IMR-90 (cell line): ENCODE measurements at regions not wholly inside any gene's neighbourhood (a gene's known extent, or its start where the extent isn't known, plus 50 kb on each side); places are given as distances from the start of the nearest gene placed in this dataset.

Experiments
- ATAC-seq: fragments of 200-7000 bp; cut with Tn5 transposase; 2 replicates; pipeline ENCODE4 v1.9.1; 2020; ENCODE audit warnings: low read depth, mild to moderate bottlenecking, moderate library complexity
- BruUV-seq: library from RNA; stranded (reverse); fragments of 400-500 nt; replicated peaks from 2 replicates; lab custom pipeline; 2021; lab: Mats Ljungman, UMichigan
- CTCF ChIA-PET: fragments of 300-600 bp; formaldehyde crosslinking; extraction: SDS; loops from one replicate; lab custom pipeline; 2021; ENCODE audit warnings: antibody characterized with exemption; lab: Yijun Ruan, JAX
- POLR2A ChIA-PET: fragments of 300-600 bp; sonication (Branson Sonifier 250); formaldehyde crosslinking; loops from one replicate; lab custom pipeline; 2022; ENCODE audit warnings: antibody characterized with exemption; ENCODE audit not compliant: unreplicated experiment; lab: Charles Lee
- DNase-seq: peaks from one replicate; pipeline ENCODE4 v3.0.0; 2013
- H2AFZ ChIP-seq: replicated peaks from 2 replicates; pipeline ENCODE3; 2013; ENCODE audit warnings: low read length, mild to moderate bottlenecking; ENCODE audit not compliant: poor library complexity
- H2AK5ac ChIP-seq: 2 replicates; pipeline ENCODE4 v1.6.1; 2013; ENCODE audit warnings: low read depth, low read length, inconsistent platforms
- H2AK9ac ChIP-seq: replicated peaks from 2 replicates; pipeline ENCODE3; 2013; ENCODE audit warnings: mild to moderate bottlenecking, low read depth, low read length, moderate library complexity; ENCODE audit not compliant: poor library complexity
- H2BK120ac ChIP-seq: 2 replicates; pipeline ENCODE4 v1.6.1; 2013; ENCODE audit warnings: low read depth, low read length, inconsistent platforms
- H2BK15ac ChIP-seq: 3 replicates; pipeline ENCODE4 v1.6.1; 2013; ENCODE audit warnings: low read depth, low read length, inconsistent platforms
- H2BK20ac ChIP-seq: 2 replicates; pipeline ENCODE4 v1.6.1; 2013; ENCODE audit warnings: low read depth, mild to moderate bottlenecking, inconsistent platforms, low read length, moderate library complexity
- H2BK5ac ChIP-seq: 2 replicates; pipeline ENCODE4 v1.6.1; 2013; ENCODE audit warnings: mild to moderate bottlenecking, low read depth, low read length, inconsistent platforms; ENCODE audit not compliant: poor library complexity, severe bottlenecking
- H3K14ac ChIP-seq: replicated peaks from 2 replicates; pipeline ENCODE4 v1.6.1; 2013; ENCODE audit warnings: low read depth, low read length, inconsistent platforms
- H3K18ac ChIP-seq: 2 replicates; pipeline ENCODE4 v1.6.1; 2013; ENCODE audit warnings: low read depth, low read length, control low read depth
- H3K23ac ChIP-seq: 2 replicates; pipeline ENCODE4 v1.6.1; 2013; ENCODE audit warnings: low read depth, low read length, inconsistent platforms
- H3K27ac ChIP-seq: 2 replicates; pipeline ENCODE4 v1.5.1; 2013; ENCODE audit warnings: mild to moderate bottlenecking, control low read depth, low read length; ENCODE audit not compliant: insufficient read depth
- H3K27me3 ChIP-seq: 2 replicates; pipeline ENCODE4 v1.6.1; 2013; ENCODE audit warnings: low read length; ENCODE audit not compliant: control insufficient read depth, insufficient read depth
- H3K36me3 ChIP-seq: 2 replicates; pipeline ENCODE4 v1.6.1; 2013; ENCODE audit warnings: low read length, mixed read lengths; ENCODE audit not compliant: control insufficient read depth, insufficient read depth
- H3K4ac ChIP-seq: 2 replicates; pipeline ENCODE4 v1.6.1; 2013; ENCODE audit warnings: low read depth, low read length, inconsistent platforms
- H3K4me1 ChIP-seq: 2 replicates; pipeline ENCODE4 v1.6.1; 2013; ENCODE audit warnings: low read length, mixed read lengths; ENCODE audit not compliant: control insufficient read depth, insufficient read depth
- H3K4me2 ChIP-seq: 2 replicates; pipeline ENCODE4 v1.6.1; 2013; ENCODE audit warnings: low read depth, mild to moderate bottlenecking, control low read depth, low read length, moderate library complexity
- H3K4me3 ChIP-seq: 2 replicates; pipeline ENCODE4 v1.5.1; 2013; ENCODE audit warnings: low read depth, mild to moderate bottlenecking, control low read depth, low read length, moderate library complexity; ENCODE audit not compliant: insufficient read depth
- H3K56ac ChIP-seq: 2 replicates; pipeline ENCODE4 v1.6.1; 2013; ENCODE audit warnings: low read length, inconsistent platforms; ENCODE audit not compliant: insufficient read depth; ENCODE audit errors: extremely low read depth
- H3K79me1 ChIP-seq, 2 experiments: 2 replicates each; pipeline ENCODE4 v1.6.1; 2013; ENCODE audit warnings: low read length in 2 of 2, inconsistent platforms in 1 of 2, low read depth in 1 of 2
- H3K9ac ChIP-seq: 2 replicates; pipeline ENCODE4 v1.6.1; 2013; ENCODE audit warnings: low read depth, low read length, control low read depth
- H3K9me1 ChIP-seq: 2 replicates; pipeline ENCODE4 v1.6.1; 2013; ENCODE audit warnings: low read length, inconsistent platforms; ENCODE audit not compliant: insufficient read depth
- H3K9me3 ChIP-seq: 2 replicates; pipeline ENCODE4 v1.6.1; 2013; ENCODE audit warnings: low read length; ENCODE audit not compliant: control insufficient read depth, insufficient read depth
- H4K20me1 ChIP-seq: 2 replicates; pipeline ENCODE4 v1.6.1; 2013; ENCODE audit warnings: low read length, inconsistent platforms; ENCODE audit not compliant: insufficient read depth
- H4K5ac ChIP-seq: 2 replicates; pipeline ENCODE4 v1.6.1; 2013; ENCODE audit warnings: mild to moderate bottlenecking, low read depth, low read length, control low read depth
- H4K8ac ChIP-seq, 2 experiments: 2 replicates each; pipeline ENCODE4 v1.6.1; 2013; ENCODE audit warnings: low read depth in 2 of 2, low read length in 2 of 2, control low read depth in 1 of 2, inconsistent platforms in 1 of 2
- H4K91ac ChIP-seq: 2 replicates; pipeline ENCODE4 v1.6.1; 2013; ENCODE audit warnings: low read depth, low read length, inconsistent platforms; ENCODE audit not compliant: insufficient read depth
- BHLHE40 ChIP-seq: fragments of 150-350 bp; IDR thresholded peaks from 2 replicates; pipeline ENCODE4 v1.6.1; 2016; ENCODE audit warnings: mild to moderate bottlenecking, low read depth, low read length
- CEBPB ChIP-seq: IDR thresholded peaks from 2 replicates; pipeline ENCODE4 v1.6.1; 2012; ENCODE audit warnings: low read depth, low read length, improper control_type of control experiment
- CHD1 ChIP-seq: IDR thresholded peaks from 2 replicates; pipeline ENCODE4 v1.6.1; 2012; ENCODE audit warnings: low read depth, low read length, improper control_type of control experiment
- CTCF ChIP-seq: conservative IDR thresholded peaks from 2 replicates; pipeline ENCODE4 v1.5.1; 2012; ENCODE audit warnings: mild to moderate bottlenecking, low read depth, low read length, improper control_type of control experiment
- ELK1 ChIP-seq: fragments of 150-350 bp; IDR thresholded peaks from 2 replicates; pipeline ENCODE4 v1.6.1; 2016; ENCODE audit warnings: low read depth, mild to moderate bottlenecking, low read length, moderate library complexity, borderline replicate concordance
- MXI1 ChIP-seq: IDR thresholded peaks from 2 replicates; pipeline ENCODE4 v1.6.1; 2012; ENCODE audit warnings: low read depth, mild to moderate bottlenecking, low read length, moderate library complexity, borderline replicate concordance
- NFE2L2 ChIP-seq: fragments of 150-350 bp; IDR thresholded peaks from 2 replicates; pipeline ENCODE4 v1.6.1; 2016; ENCODE audit warnings: low read depth, mild to moderate bottlenecking, low read length
- RAD21 ChIP-seq: IDR thresholded peaks from 2 replicates; pipeline ENCODE4 v1.6.1; 2012; ENCODE audit warnings: low read length, improper control_type of control experiment
- RCOR1 ChIP-seq: IDR thresholded peaks from 2 replicates; pipeline ENCODE4 v1.6.1; 2012; ENCODE audit warnings: mild to moderate bottlenecking, low read length, improper control_type of control experiment; ENCODE audit not compliant: insufficient replicate concordance
- RFX5 ChIP-seq: IDR thresholded peaks from 2 replicates; pipeline ENCODE4 v1.8.0; 2012; ENCODE audit warnings: low read depth, mild to moderate bottlenecking, low read length, moderate library complexity
- USF2 ChIP-seq: fragments of 150-350 bp; IDR thresholded peaks from 2 replicates; pipeline ENCODE4 v1.6.1; 2017; ENCODE audit warnings: mild to moderate bottlenecking, antibody characterized with exemption, low read length, low read depth
- WGBS, 2 experiments: methylation state at CpG; one replicate each; pipeline versions ENCODE4 v1.1.5 to v1.1.7; 2013; ENCODE audit warnings: missing lambda C conversion rate in 2 of 2; ENCODE audit not compliant: insufficient read length in 1 of 2; ENCODE audit errors: extremely low coverage in 2 of 2; 5-methylcytosine and 5-hydroxymethylcytosine counted together
- dilution Hi-C: fragments of 300-500 bp; cut with HindIII; formaldehyde crosslinking; loops from one replicate; pipeline ENCODE4 v1.14.3; 2018; ENCODE audit warnings: low sequenced_read_pairs; ENCODE audit not compliant: unreplicated experiment
- in situ Hi-C: fragments of 300-500 bp; cut with MboI; formaldehyde crosslinking; loops from 3 replicates; pipeline ENCODE4 v1.14.3; 2019; ENCODE audit warnings: low sequenced_read_pairs, inconsistent platforms, mixed read lengths
- intact Hi-C: fragments of 100-400 bp; cut with micrococcal nuclease; formaldehyde crosslinking; loops from 2 replicates; pipeline ENCODE4 v1.10.0; 2022

GRCh38 chr2:34161549-34161948 lies 562.5 kb upstream of the FAM98A start:
- Histone ChIP-seq H3K9me1 (no peaks in the 10 kb centered on the region), H2AFZ (no peak overlapping the region), H3K18ac (no peak overlapping the region), H3K23ac (no peak overlapping the region), H4K8ac (no peak overlapping the region), H3K36me3 (no peaks in the 10 kb centered on the region), H3K9me3 (peaks cover 4% of the 10 kb centered on the region; the same call in 1 of the 2 replicates), H2AK5ac (no peak overlapping the region), H4K20me1 (no peaks in the 10 kb centered on the region), H3K4me1 (no peaks in the 10 kb centered on the region), H2BK20ac (no peak overlapping the region), H3K4me3 (no peak overlapping the region), H3K27me3 (no peaks in the 10 kb centered on the region), H2BK120ac (no peak overlapping the region), H4K5ac (no peak overlapping the region), H3K14ac (no peak overlapping the region), H2AK9ac (no peak overlapping the region), H4K91ac (no peak overlapping the region), H3K9ac (no peak overlapping the region), H2BK5ac (no peak overlapping the region), H3K27ac (no peak overlapping the region), H2BK15ac (no peak overlapping the region), H3K56ac (no peak overlapping the region), H3K4me2 (no peak overlapping the region), H3K79me1 (no peaks in the 10 kb centered on the region), H3K4ac (no peak overlapping the region)
- DNase-seq (no peak), ATAC-seq (no peak)
- POLR2A ChIA-PET = no interaction called here
- dilution Hi-C loops (no loop called here), in situ Hi-C loops (no loop called here), intact Hi-C loops (no loop called here)
- BruUV-seq = no TSS peak
- CTCF ChIA-PET = no interaction called here
- TF ChIP-seq RAD21 (no peak), BHLHE40 (no peak), ELK1 (no peak), RFX5 (no peak), USF2 (no peak), CTCF (no peak), RCOR1 (no peak), NFE2L2 (no peak), CHD1 (no peak), CEBPB (no peak), MXI1 (no peak)
- WGBS, 2 experiments = no CpG with 5 or more reads among the region's 3 CpGs
